HG02588 (cell line): ENCODE measurements at regions not wholly inside any gene's neighbourhood (a gene's known extent, or its start where the extent isn't known, plus 50 kb on each side); places are given as distances from the start of the nearest gene placed in this dataset.
"Not testable (repeated sequence)": the region's sequence is repeated elsewhere in the genome, so short reads cannot be mapped to it uniquely, and the experiment has no call there.

Experiments used
- ATAC-seq: cut with Tn5 transposase; IDR thresholded peaks from one replicate; pipeline ENCODE4 v1.9.1; 2021; ENCODE audit warnings: mild to moderate bottlenecking, moderate library complexity; ENCODE audit not compliant: unreplicated experiment

DNA sequence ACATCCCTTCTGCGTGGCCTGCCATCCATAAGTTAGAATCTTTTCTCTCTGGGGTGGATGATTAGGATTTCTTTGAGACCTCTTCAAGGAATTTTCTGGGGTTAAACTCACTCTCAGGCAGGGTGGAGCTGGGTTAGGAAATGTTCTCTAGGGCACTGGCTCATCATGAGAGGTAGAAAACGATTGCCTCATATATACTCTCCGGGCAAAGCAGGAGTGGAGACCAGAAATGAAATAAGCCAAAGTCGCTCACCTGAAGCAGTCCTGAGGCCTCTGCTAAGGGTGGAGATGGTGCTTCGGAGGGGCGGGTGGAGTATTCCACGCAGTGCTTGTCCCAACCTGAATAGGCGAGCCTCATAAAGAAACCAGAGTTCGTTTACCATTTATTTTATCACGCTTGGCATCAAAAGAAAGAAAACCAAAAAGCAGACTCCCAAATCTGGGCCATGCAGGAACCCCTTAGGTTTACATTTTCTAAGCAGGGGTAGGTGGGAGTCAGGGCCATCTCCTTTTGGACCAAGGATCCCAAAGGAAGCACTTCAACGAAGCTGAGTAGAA lies 249.3 kb upstream of the MEIS1 start:
- ATAC-seq: no peak

DNA sequence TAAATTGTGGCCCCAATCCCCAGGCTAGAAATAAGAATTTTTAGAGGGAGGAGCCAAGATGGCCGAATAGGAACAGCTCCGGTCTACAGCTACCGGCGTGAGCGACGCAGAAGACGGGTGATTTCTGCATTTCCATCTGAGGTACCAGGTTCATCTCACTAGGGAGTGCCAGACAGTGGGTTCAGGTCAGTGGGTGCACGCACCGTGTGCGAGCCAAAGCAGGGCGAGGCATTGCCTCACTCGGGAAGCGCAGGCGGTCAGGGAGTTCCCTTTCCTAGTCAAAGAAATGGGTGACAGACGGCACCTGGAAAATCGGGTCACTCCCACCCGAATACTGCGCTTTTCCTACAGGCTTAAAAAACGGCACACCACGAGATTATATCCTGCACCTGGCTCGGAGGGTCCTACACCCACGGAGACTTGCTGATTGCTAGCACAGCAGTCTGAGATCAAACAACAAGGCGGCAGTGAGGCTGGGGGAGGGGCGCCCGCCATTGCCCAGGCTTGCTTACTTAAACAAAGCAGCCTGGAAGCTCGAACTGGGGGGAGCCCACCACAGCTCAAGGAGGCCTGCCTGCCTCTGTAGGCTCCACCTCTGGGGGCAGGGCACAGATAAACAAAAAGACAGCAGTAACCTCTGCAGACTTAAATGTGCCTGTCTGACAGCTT lies 257.7 kb upstream of the MEIS1 start:
- ATAC-seq: not testable (repeated sequence)

DNA sequence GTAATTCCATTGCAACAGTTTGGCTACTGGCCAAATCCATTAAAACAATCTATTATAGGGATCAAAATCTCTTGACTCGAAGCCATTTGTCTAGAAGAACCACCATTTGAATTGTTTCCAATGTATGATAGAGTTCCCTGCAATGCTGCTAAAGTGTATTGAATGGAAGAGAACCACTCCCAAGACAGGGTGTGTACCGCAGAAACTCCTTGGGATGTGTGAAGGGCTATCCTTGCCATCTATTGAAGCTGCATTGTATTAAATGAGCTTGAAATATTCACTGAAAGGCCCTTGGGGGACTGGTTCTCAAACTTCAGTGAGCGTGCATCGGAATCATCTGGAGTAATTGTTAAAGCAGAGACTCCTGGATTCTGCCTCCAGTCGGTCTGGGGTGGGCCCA lies 260.4 kb upstream of the MEIS1 start:
- ATAC-seq: no peak

DNA sequence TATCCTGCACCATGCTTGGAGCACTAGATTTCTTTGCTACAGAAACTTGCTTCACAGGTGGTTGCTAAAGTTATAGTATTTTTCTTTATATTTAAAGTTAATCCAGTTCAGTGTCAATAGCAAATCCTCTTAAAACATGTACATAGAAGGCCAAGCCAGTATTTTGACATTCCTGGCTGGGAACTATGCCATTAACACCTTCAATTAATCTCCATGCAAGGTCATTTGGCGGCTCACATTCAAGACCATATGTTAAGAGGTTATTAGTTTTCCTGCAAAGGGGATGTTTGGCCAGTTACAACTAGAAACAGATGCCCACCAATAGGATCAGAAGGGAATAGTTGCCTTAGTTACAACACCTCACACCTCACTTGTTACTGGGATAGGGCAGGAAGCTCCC lies 261.3 kb upstream of the MEIS1 start:
- no peak for ATAC-seq

DNA sequence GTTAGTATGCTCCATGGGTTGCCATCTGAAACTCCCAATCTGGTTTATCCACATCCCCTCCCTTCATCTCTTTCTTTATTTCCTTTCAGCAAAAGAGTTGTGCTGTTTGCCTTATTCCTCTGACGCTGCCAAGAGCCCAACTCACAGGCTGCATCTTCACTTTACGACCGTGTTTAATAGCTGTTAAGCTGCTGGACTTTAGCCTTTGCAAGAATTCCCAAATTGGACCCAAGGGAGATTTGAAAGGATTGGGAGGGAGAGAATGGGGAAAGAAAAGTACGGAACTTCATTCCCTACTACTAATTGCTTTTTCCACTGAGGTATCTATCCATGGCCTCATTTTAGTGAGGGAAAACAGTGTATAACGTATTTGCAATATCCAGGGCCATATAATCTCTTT lies 263.4 kb upstream of the MEIS1 start:
- no peak for ATAC-seq

DNA sequence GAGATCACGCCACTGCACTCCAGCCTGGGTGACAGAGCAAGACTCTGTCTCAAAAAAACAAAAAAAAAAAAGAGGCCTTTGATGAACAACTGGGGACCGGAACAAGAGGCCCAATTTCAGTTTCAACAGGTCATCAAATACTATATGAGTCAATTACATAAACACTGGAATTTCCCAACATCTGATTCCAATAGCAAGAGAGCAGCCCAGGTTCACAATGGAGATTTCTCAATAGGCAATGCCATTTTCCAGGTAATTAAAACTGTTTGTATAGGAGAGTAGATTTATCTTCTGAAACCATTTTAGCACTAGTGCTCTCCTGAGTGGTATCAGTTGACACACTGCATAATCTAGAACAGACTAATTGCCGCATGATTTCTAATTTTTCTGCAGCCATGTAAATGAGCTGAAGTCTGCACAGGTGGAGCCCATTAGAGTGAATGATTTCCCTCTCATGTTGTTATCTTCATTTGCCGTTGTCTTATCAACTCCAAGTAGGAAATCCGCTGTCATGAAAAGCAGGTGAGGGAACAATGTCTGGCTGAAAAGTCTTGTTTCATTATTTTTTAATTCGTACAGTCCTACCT lies 264.1 kb upstream of the MEIS1 start:
- ATAC-seq: no peak

DNA sequence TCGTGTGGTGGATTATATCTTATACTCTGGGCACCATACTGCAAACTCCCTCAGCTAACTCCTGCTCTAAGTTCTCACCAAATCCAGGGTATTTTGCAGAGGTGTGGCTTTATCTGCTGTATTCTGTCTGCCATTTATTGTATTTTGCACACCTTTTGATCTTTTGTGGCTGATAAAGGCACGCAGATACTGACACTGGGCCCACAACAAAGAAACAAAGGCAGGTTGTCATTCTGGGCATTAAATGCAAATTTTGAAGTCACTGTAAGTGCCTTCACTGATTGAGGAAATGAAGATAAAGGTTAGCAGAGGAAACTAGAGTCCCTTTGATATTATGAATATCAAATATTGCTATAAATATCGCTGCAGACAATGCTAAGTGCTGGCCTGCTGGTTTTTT lies 265.8 kb upstream of the MEIS1 start:
- no peak for ATAC-seq

DNA sequence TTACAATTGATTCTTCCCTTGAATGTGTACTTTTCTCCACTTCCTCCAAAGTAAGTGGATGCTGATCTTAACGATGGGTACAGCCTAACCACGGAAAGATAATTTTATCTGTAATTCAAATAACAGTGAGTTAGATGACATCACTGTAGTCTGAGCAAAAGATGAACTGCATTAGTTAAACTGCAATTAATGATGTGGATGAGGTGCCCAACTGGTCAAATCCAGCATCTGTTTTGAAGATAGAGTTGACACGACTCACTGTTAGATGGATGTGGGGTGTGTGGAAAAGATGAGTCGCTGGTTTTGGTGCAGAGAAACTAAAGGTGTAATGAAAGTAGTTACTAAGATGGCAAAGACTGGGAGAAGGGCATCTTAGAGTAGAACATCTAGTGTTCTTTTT lies 270.5 kb upstream of the MEIS1 start:
- no peak for ATAC-seq

DNA sequence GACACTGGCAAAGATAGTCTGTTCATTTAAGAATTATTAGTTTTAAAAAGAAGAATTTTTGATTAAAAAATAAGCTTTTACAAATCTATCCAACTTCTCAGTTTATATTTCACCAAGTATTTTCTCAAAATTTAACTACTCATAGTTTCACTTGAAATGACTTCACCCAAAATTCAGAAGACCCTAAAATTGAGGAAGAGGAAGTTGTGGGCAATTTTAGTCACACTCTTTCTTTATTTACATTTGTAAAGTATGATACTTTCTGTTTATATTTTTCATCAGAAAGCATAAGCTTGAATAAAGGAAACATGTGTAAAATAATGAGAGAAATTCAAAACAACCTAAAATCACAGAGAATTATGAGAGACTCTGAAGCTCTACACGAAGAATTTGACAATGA lies 278.8 kb upstream of the MEIS1 start:
- ATAC-seq: no peak

DNA sequence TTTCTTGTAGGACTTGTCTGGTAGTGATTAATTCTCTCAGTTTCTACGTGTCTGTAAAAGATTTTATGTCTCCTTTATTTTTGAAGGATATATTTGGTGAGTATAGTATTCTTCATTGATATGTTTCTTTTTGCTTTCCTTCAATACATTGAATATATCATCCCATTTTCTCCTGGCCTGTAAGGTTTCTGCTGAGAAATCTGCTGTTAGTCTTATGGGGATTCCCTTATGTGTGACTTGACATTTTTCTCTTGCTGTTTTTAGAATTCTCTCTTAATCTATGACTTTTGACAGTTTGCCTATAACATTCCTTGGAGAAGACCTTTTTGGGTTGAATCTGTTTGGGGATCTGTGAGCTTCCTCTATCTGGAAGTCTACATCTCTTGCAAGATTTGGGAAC lies 281.0 kb upstream of the MEIS1 start:
- ATAC-seq: no peak

DNA sequence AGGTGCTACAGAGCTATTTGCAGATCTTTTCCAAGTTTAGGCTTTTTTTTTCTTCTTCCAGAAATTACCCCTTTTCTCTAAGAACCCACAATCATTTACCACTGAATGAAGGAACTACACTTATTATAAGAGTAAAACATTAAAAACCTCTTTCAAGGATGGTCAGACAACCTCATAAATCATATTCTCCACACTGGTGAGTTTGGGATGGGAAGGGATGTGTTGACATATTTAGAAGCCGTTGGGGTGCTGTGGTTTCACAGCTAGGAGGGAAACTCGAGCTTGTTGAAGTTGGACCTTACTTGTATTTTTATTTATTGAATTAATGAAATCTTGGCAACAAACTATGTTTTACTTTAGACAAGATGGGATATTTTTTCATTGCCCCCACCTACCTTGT lies 289.4 kb upstream of the MEIS1 start:
- ATAC-seq: no peak

DNA sequence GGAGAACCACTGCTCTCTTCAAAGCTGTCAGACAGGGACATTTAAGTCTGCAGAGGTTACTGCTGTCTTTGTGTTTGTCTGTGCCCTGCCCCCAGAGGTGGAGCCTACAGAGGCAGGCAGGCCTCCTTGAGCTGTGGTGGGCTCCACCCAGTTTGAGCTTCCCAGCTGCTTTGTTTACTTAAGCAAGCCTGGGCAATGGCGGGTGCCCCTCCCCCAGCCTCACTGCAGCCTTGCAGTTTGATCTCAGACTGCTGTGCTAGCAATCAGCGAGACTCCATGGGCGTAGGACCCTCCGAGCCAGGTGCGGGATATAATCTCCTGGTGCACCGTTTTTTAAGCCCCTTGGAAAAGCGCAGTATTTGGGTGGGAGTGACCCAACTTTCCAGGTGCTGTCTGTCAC lies 290.6 kb upstream of the MEIS1 start:
- ATAC-seq: not testable (repeated sequence)

DNA sequence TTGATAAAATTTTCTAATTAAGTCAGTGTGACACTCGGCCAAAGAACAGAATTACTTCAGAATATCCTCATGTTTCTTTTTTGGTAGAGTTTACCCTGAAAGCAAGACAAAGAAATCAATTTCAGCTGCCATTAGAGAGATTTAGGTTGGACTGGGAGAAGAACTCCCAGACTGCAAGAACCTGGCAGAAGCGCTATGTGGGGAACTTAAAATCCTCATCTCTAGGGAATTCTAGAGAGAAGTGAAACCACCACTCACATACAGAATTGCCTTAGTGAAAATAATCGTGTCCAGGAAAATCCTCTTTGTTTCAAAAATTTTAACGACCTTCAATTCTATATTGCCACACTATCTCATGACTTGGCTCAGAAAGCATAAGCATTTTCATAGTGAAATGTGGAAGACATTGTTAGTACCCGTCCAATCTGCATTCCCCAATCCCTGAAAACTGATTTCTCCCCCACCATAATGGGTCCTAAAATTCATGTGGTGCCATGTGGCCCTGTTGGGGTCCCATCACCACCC lies 297.3 kb upstream of the MEIS1 start:
- ATAC-seq: no peak

DNA sequence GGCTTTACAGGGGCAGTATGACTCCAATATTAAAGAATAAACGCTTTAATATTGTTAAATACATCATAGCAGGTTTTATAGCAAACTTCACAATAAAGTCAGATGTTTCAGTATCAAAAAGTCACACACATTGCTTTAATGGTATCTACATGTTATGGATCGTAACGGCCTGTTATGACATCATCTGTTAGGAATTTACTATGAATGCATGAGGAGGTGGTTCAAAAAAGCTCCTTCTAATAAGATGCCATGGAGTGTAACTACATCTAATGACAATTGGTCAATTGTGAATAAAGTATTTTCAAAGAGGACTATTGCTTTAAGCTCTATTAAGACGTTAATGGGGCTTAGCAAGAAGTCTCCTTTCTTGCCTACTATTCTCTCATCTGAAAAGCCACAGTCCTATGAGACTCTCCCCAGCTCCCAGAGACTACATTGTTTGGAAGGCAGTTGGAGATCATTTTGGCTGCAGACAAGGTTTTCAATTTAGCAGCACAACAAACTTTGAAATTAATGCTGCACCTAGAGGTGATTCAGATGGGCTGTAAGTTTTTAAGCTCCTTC lies 300.7 kb upstream of the MEIS1 start:
- ATAC-seq: no peak

DNA sequence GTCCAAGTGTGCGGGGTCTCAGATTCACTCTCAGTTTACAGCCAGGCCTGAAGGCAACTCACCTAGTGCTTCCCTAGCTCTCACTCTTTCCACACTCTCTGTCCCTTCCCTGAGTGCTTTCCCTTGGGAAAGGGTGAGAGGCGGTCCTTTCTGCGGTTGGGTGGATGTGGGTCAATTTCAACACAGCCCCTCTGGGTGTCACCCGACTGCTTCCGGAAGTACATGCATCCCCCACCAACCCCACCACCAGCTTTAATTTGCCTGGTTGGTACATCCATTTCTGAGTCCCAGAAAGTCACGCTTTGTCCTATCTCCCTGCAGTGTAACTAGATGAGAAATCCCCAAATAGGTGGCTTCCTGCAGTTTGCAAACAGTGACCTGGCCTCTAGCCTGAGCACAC lies 307.3 kb upstream of the MEIS1 start:
- ATAC-seq: no peak

DNA sequence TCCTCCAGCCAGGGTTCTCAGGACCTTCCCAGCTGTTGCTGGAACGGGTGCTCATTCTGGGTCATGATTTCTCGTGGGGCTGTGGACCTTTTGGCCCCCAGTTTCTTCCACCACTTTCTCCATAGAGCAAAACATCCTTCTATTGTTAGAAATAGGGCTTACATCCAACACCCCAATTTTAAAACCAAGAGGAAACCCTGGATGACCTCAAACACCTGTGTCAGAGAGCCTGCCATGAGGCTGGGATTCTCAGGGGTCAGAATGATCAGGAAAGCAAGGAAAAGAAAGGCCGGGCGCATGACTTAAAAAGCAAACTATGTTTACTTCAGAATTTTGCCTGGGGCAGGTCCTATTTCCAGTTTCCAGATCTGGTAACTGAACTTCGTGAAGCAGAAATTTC lies 307.9 kb upstream of the MEIS1 start:
- ATAC-seq: no peak

DNA sequence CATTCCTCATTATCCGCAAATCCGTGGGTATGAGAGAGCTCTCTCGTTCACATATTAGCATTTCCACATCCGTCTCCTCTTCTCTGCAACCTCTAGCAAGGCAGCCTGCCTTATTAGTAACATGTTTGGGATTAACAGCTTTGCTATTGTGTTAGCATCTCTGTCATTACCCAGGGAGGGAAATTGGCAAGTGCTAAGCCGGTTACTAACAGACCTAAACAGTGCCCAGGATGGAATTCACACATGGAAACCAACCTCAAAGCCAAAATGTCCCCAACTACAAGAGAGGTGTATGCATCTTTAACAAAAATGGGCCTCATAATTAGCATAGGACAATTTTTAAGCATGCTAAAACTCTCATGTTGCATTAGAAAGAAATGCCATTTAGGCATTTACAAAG lies 309.0 kb upstream of the MEIS1 start:
- ATAC-seq: no peak

DNA sequence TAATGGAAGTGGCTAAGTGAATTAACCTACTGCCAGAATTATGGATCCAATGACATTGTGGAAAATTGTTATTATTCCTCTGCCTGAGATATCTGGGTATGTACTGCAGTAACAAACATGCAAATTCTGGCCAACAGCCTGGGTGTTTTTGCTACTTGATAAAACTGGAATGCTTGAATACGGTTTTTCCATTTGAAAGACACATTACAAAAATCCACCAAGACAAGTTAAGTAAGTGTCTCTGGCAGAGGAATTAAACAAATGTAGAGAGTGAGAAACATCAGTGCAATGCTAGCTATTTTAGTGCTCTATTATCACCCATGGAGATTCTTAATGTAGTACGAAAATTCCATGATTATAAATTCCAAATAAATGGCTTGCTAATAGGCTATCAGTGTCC lies 312.4 kb upstream of the MEIS1 start:
- no peak for ATAC-seq

DNA sequence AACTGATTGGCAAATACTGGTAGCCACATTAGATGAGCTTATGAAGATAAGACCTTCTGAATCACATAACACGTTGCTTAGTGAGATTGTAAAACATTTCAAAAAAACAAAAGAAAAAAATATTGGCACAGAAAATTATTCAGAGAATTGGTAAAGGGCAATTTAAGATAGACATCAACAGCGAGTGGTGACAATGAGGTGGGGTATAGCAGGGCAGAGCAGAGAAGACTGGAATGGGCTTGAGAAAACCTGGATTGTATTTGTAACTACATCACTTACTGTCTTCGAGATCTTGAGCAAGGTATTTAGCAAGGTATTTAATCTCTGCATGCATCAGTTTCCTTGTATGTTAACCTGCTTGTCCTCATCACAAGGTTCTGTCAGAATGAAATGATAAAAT lies 313.0 kb upstream of the MEIS1 start:
- ATAC-seq: no peak

DNA sequence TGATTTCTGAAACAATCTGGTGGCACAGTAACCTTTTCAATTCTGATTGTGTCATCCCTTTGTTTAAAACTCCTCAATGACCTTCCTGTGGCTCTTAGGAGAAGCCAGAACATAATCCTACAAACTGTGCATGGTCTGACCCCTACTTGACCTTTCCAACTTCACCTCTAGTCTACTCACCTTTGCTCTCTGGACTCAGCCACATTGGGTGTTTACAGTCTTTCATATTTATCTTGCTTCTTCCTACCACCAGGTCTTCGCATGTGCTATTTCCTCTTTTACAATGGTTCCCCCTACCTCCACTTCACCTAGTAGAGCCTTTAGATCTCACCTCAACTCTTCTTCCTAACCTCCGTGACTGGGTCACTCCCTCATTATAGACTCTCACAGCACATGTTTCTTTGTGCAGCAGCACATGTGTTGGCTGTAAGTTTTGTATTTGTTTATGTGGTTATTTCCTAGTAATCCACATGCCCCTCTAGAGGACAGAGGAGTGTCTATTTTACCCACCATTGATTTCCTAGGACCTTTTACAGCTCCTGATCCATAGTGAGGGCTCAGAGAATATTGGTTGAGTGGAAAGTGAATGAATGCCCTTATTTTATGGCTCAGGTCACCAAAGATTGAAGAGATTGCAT lies 320.8 kb upstream of the MEIS1 start:
- no peak for ATAC-seq

DNA sequence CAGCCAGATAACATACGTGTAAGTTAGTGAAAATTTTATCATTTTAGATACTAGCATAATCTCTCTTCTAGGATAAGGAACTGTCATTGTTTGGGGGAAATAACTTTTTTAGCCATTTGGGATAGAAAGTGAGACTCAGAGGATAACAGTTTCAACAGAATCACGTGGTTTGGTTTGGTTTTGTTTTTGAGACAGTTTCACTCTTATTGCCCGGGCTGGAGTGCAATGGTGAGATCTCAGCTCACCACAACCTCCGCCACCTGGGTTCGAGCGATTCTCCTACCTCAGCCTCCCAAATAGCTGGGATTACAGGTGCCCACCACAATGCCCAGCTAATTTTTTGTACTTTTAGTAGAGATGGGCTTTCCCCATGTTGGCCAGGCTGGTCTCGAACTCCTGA lies 323.2 kb upstream of the MEIS1 start:
- ATAC-seq: no peak

DNA sequence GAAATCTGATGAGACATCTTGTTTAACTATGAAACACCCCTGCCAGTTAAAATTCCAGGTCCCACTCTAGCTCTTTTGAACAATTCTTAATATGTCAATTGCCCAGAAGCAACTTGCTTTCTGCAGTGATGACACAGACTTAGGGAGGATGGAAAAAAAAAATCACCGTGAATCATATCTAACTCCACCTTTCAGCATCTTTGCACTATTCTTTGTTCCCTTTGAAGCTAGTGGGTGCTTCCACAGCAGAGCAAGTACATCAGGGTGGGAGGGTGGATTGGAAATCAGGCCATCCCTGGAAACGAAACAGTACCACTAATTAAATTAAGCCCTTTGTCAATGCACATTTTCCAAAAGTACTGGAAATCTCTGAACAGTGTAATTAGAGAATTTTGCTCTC lies 324.3 kb upstream of the MEIS1 start:
- ATAC-seq: no peak
